ENCODE measurements at regions not wholly inside any gene's neighbourhood (a gene's known extent, or its start where the extent isn't known, plus 50 kb on each side); places are given as distances from the start of the nearest gene placed in this dataset.

DNA sequence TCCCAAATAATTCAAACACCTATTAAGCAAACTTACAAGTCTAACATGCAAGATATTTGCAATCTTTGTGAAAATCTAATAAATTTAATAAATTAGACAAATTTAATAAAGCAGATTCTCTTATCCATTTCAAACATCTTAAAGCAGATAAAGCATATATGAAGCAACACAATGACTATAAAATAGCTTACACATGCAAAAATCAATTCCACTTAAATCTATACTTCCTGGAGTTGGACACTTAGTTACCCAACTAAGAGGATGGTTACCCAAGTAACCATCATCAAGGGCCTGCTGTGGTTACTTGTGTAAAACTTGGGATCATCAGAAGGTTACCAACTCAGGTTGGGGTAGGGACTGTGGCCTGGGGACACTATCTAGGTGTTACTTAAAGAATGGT lies 206.8 kb downstream of the CD47 start:
- TF ChIP-seq, protein P1, sequence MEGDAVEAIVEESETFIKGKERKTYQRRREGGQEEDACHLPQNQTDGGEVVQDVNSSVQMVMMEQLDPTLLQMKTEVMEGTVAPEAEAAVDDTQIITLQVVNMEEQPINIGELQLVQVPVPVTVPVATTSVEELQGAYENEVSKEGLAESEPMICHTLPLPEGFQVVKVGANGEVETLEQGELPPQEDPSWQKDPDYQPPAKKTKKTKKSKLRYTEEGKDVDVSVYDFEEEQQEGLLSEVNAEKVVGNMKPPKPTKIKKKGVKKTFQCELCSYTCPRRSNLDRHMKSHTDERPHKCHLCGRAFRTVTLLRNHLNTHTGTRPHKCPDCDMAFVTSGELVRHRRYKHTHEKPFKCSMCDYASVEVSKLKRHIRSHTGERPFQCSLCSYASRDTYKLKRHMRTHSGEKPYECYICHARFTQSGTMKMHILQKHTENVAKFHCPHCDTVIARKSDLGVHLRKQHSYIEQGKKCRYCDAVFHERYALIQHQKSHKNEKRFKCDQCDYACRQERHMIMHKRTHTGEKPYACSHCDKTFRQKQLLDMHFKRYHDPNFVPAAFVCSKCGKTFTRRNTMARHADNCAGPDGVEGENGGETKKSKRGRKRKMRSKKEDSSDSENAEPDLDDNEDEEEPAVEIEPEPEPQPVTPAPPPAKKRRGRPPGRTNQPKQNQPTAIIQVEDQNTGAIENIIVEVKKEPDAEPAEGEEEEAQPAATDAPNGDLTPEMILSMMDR (conservative IDR thresholded peaks at IDR 0.05; ENCODE audit: low read length), result no peak
- TF ChIP-seq EZH2phosphoT487 (IDR thresholded peaks at IDR 0.05; ENCODE audit: borderline replicate concordance, low read depth, low read length), result no peak

Measured in OCI-LY7 (cell line).